Lower leg skin (tissue), 3 donors: ENCODE measurements at regions not wholly inside any gene's neighbourhood (a gene's known extent, or its start where the extent isn't known, plus 50 kb on each side); places are given as distances from the start of the nearest gene placed in this dataset.

Experiments used
- CTCF ChIP-seq, 3 donors: fragments of 450-650 bp; IDR thresholded peaks; one replicate each; pipeline ENCODE4 v1.5.1; 2016; ENCODE audit warnings: antibody characterized with exemption in 3 of 3, mild to moderate bottlenecking in 3 of 3, moderate library complexity in 2 of 3
- POLR2A ChIP-seq, 2 donors: fragments of 450-650 bp; IDR thresholded peaks; one replicate each; pipeline ENCODE4 v1.6.1; 2016 to 2017; ENCODE audit warnings: antibody characterized with exemption in 2 of 2, mild to moderate bottlenecking in 1 of 2, moderate library complexity in 1 of 2

GRCh38 chr10:65172249-65172648 lies 1651.0 kb downstream of the REEP3 start:
- no peak for TF ChIP-seq CTCF (IDR thresholded peaks at IDR 0.05)
- no peak for TF ChIP-seq POLR2A (IDR thresholded peaks at IDR 0.05)
